IMR-90 (cell line): ENCODE measurements at regions not wholly inside any gene's neighbourhood (a gene's known extent, or its start where the extent isn't known, plus 50 kb on each side); places are given as distances from the start of the nearest gene placed in this dataset.

Source experiments
- ATAC-seq: fragments of 200-7000 bp; cut with Tn5 transposase; 2 replicates; pipeline ENCODE4 v1.9.1; 2020; ENCODE audit warnings: low read depth, mild to moderate bottlenecking, moderate library complexity
- BruUV-seq: library from RNA; stranded (reverse); fragments of 400-500 nt; replicated peaks from 2 replicates; lab custom pipeline; 2021; lab: Mats Ljungman, UMichigan
- CTCF ChIA-PET: fragments of 300-600 bp; formaldehyde crosslinking; extraction: SDS; loops from one replicate; lab custom pipeline; 2021; ENCODE audit warnings: antibody characterized with exemption; lab: Yijun Ruan, JAX
- POLR2A ChIA-PET: fragments of 300-600 bp; sonication (Branson Sonifier 250); formaldehyde crosslinking; loops from one replicate; lab custom pipeline; 2022; ENCODE audit warnings: antibody characterized with exemption; ENCODE audit not compliant: unreplicated experiment; lab: Charles Lee
- DNase-seq: peaks from one replicate; pipeline ENCODE4 v3.0.0; 2013
- H2AFZ ChIP-seq: replicated peaks from 2 replicates; pipeline ENCODE3; 2013; ENCODE audit warnings: low read length, mild to moderate bottlenecking; ENCODE audit not compliant: poor library complexity
- H2AK5ac ChIP-seq: 2 replicates; pipeline ENCODE4 v1.6.1; 2013; ENCODE audit warnings: low read depth, low read length, inconsistent platforms
- H2AK9ac ChIP-seq: replicated peaks from 2 replicates; pipeline ENCODE3; 2013; ENCODE audit warnings: mild to moderate bottlenecking, low read depth, low read length, moderate library complexity; ENCODE audit not compliant: poor library complexity
- H2BK120ac ChIP-seq: 2 replicates; pipeline ENCODE4 v1.6.1; 2013; ENCODE audit warnings: low read depth, low read length, inconsistent platforms
- H2BK15ac ChIP-seq: 3 replicates; pipeline ENCODE4 v1.6.1; 2013; ENCODE audit warnings: low read depth, low read length, inconsistent platforms
- H2BK20ac ChIP-seq: 2 replicates; pipeline ENCODE4 v1.6.1; 2013; ENCODE audit warnings: low read depth, mild to moderate bottlenecking, inconsistent platforms, low read length, moderate library complexity
- H2BK5ac ChIP-seq: 2 replicates; pipeline ENCODE4 v1.6.1; 2013; ENCODE audit warnings: mild to moderate bottlenecking, low read depth, low read length, inconsistent platforms; ENCODE audit not compliant: poor library complexity, severe bottlenecking
- H3K14ac ChIP-seq: replicated peaks from 2 replicates; pipeline ENCODE4 v1.6.1; 2013; ENCODE audit warnings: low read depth, low read length, inconsistent platforms
- H3K18ac ChIP-seq: 2 replicates; pipeline ENCODE4 v1.6.1; 2013; ENCODE audit warnings: low read depth, low read length, control low read depth
- H3K23ac ChIP-seq: 2 replicates; pipeline ENCODE4 v1.6.1; 2013; ENCODE audit warnings: low read depth, low read length, inconsistent platforms
- H3K27ac ChIP-seq: 2 replicates; pipeline ENCODE4 v1.5.1; 2013; ENCODE audit warnings: mild to moderate bottlenecking, control low read depth, low read length; ENCODE audit not compliant: insufficient read depth
- H3K27me3 ChIP-seq: 2 replicates; pipeline ENCODE4 v1.6.1; 2013; ENCODE audit warnings: low read length; ENCODE audit not compliant: control insufficient read depth, insufficient read depth
- H3K36me3 ChIP-seq: 2 replicates; pipeline ENCODE4 v1.6.1; 2013; ENCODE audit warnings: low read length, mixed read lengths; ENCODE audit not compliant: control insufficient read depth, insufficient read depth
- H3K4ac ChIP-seq: 2 replicates; pipeline ENCODE4 v1.6.1; 2013; ENCODE audit warnings: low read depth, low read length, inconsistent platforms
- H3K4me1 ChIP-seq: 2 replicates; pipeline ENCODE4 v1.6.1; 2013; ENCODE audit warnings: low read length, mixed read lengths; ENCODE audit not compliant: control insufficient read depth, insufficient read depth
- H3K4me2 ChIP-seq: 2 replicates; pipeline ENCODE4 v1.6.1; 2013; ENCODE audit warnings: low read depth, mild to moderate bottlenecking, control low read depth, low read length, moderate library complexity
- H3K4me3 ChIP-seq: 2 replicates; pipeline ENCODE4 v1.5.1; 2013; ENCODE audit warnings: low read depth, mild to moderate bottlenecking, control low read depth, low read length, moderate library complexity; ENCODE audit not compliant: insufficient read depth
- H3K56ac ChIP-seq: 2 replicates; pipeline ENCODE4 v1.6.1; 2013; ENCODE audit warnings: low read length, inconsistent platforms; ENCODE audit not compliant: insufficient read depth; ENCODE audit errors: extremely low read depth
- H3K79me1 ChIP-seq, 2 experiments: 2 replicates each; pipeline ENCODE4 v1.6.1; 2013; ENCODE audit warnings: low read length in 2 of 2, inconsistent platforms in 1 of 2, low read depth in 1 of 2
- H3K9ac ChIP-seq: 2 replicates; pipeline ENCODE4 v1.6.1; 2013; ENCODE audit warnings: low read depth, low read length, control low read depth
- H3K9me1 ChIP-seq: 2 replicates; pipeline ENCODE4 v1.6.1; 2013; ENCODE audit warnings: low read length, inconsistent platforms; ENCODE audit not compliant: insufficient read depth
- H3K9me3 ChIP-seq: 2 replicates; pipeline ENCODE4 v1.6.1; 2013; ENCODE audit warnings: low read length; ENCODE audit not compliant: control insufficient read depth, insufficient read depth
- H4K20me1 ChIP-seq: 2 replicates; pipeline ENCODE4 v1.6.1; 2013; ENCODE audit warnings: low read length, inconsistent platforms; ENCODE audit not compliant: insufficient read depth
- H4K5ac ChIP-seq: 2 replicates; pipeline ENCODE4 v1.6.1; 2013; ENCODE audit warnings: mild to moderate bottlenecking, low read depth, low read length, control low read depth
- H4K8ac ChIP-seq, 2 experiments: 2 replicates each; pipeline ENCODE4 v1.6.1; 2013; ENCODE audit warnings: low read depth in 2 of 2, low read length in 2 of 2, control low read depth in 1 of 2, inconsistent platforms in 1 of 2
- H4K91ac ChIP-seq: 2 replicates; pipeline ENCODE4 v1.6.1; 2013; ENCODE audit warnings: low read depth, low read length, inconsistent platforms; ENCODE audit not compliant: insufficient read depth
- CHD1 ChIP-seq: IDR thresholded peaks from 2 replicates; pipeline ENCODE4 v1.6.1; 2012; ENCODE audit warnings: low read depth, low read length, improper control_type of control experiment
- FOS ChIP-seq: fragments of 150-350 bp; IDR thresholded peaks from 2 replicates; pipeline ENCODE4 v1.6.1; 2016; ENCODE audit warnings: low read depth, low read length
- MAZ ChIP-seq: IDR thresholded peaks from 2 replicates; pipeline ENCODE4 v1.6.1; 2012; ENCODE audit warnings: low read depth, mild to moderate bottlenecking, low read length, improper control_type of control experiment, moderate library complexity, borderline replicate concordance
- MXI1 ChIP-seq: IDR thresholded peaks from 2 replicates; pipeline ENCODE4 v1.6.1; 2012; ENCODE audit warnings: low read depth, mild to moderate bottlenecking, low read length, moderate library complexity, borderline replicate concordance
- POLR2A ChIP-seq: IDR thresholded peaks from 2 replicates; pipeline ENCODE4 v1.6.1; 2012; ENCODE audit warnings: mild to moderate bottlenecking, low read depth, low read length
- WGBS, 2 experiments: methylation state at CpG; one replicate each; pipeline versions ENCODE4 v1.1.5 to v1.1.7; 2013; ENCODE audit warnings: missing lambda C conversion rate in 2 of 2; ENCODE audit not compliant: insufficient read length in 1 of 2; ENCODE audit errors: extremely low coverage in 2 of 2; 5-methylcytosine and 5-hydroxymethylcytosine counted together
- dilution Hi-C: fragments of 300-500 bp; cut with HindIII; formaldehyde crosslinking; loops from one replicate; pipeline ENCODE4 v1.14.3; 2018; ENCODE audit warnings: low sequenced_read_pairs; ENCODE audit not compliant: unreplicated experiment
- in situ Hi-C: fragments of 300-500 bp; cut with MboI; formaldehyde crosslinking; loops from 3 replicates; pipeline ENCODE4 v1.14.3; 2019; ENCODE audit warnings: low sequenced_read_pairs, inconsistent platforms, mixed read lengths
- intact Hi-C: fragments of 100-400 bp; cut with micrococcal nuclease; formaldehyde crosslinking; loops from 2 replicates; pipeline ENCODE4 v1.10.0; 2022
- TF ChIP-seq, protein P1 (sequence below): conservative IDR thresholded peaks from 2 replicates; pipeline ENCODE4 v1.5.1; 2012; ENCODE audit warnings: mild to moderate bottlenecking, low read depth, low read length, improper control_type of control experiment
- TF ChIP-seq, protein P2 (sequence below): fragments of 150-350 bp; IDR thresholded peaks from 2 replicates; pipeline ENCODE4 v1.6.1; 2017; ENCODE audit warnings: mild to moderate bottlenecking, antibody characterized with exemption, low read length, low read depth

GRCh38 chr9:26755476-26755875, 137.1 kb downstream of the CAAP1 start:
- DNase-seq (no peak), ATAC-seq (no peak)
- Histone ChIP-seq H3K4me3 (no peak overlapping the region), H3K14ac (no peak overlapping the region), H2AK5ac (no peak overlapping the region), H3K56ac (no peak overlapping the region), H2BK120ac (no peak overlapping the region), H3K9ac (no peak overlapping the region), H3K4ac (no peak overlapping the region), H4K20me1 (no peaks in the 10 kb centered on the region), H2BK20ac (no peak overlapping the region), H2AFZ (no peak overlapping the region), H3K4me2 (no peak overlapping the region), H2BK15ac (no peak overlapping the region), H4K8ac (no peak overlapping the region), H3K27ac (no peak overlapping the region), H2AK9ac (no peak overlapping the region), H3K18ac (no peak overlapping the region), H3K79me1 (no peaks in the 10 kb centered on the region), H3K27me3 (no peaks in the 10 kb centered on the region; the same call in 1 of the 2 replicates), H3K23ac (no peak overlapping the region), H2BK5ac (no peak overlapping the region), H3K9me3 (no peaks in the 10 kb centered on the region), H4K5ac (no peak overlapping the region), H3K9me1 (no peaks in the 10 kb centered on the region), H4K91ac (no peak overlapping the region), H3K36me3 (no peaks in the 10 kb centered on the region), H3K4me1 (no peaks in the 10 kb centered on the region)
- TF ChIP-seq POLR2A: no peak
- TF ChIP-seq, protein P1, sequence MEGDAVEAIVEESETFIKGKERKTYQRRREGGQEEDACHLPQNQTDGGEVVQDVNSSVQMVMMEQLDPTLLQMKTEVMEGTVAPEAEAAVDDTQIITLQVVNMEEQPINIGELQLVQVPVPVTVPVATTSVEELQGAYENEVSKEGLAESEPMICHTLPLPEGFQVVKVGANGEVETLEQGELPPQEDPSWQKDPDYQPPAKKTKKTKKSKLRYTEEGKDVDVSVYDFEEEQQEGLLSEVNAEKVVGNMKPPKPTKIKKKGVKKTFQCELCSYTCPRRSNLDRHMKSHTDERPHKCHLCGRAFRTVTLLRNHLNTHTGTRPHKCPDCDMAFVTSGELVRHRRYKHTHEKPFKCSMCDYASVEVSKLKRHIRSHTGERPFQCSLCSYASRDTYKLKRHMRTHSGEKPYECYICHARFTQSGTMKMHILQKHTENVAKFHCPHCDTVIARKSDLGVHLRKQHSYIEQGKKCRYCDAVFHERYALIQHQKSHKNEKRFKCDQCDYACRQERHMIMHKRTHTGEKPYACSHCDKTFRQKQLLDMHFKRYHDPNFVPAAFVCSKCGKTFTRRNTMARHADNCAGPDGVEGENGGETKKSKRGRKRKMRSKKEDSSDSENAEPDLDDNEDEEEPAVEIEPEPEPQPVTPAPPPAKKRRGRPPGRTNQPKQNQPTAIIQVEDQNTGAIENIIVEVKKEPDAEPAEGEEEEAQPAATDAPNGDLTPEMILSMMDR: no peak
- TF ChIP-seq MXI1: no peak
- TF ChIP-seq, protein P2, sequence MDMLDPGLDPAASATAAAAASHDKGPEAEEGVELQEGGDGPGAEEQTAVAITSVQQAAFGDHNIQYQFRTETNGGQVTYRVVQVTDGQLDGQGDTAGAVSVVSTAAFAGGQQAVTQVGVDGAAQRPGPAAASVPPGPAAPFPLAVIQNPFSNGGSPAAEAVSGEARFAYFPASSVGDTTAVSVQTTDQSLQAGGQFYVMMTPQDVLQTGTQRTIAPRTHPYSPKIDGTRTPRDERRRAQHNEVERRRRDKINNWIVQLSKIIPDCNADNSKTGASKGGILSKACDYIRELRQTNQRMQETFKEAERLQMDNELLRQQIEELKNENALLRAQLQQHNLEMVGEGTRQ: no peak
- TF ChIP-seq CHD1: no peak
- no peak for TF ChIP-seq FOS
- TF ChIP-seq MAZ: no peak
- in situ Hi-C loops: no loop called here
- dilution Hi-C loops: no loop called here
- WGBS, 2 experiments: no CpG with 5 or more reads among the region's 2 CpGs
- ChIA-PET POLR2A (no interaction called here), CTCF (interaction anchor here (0.6 kb wide), 1 partner anchor 147 kb away, joined by 3 read pairs; no protein-coding TSS in a partner anchor)
- intact Hi-C loops: no loop called here
- no TSS peak for BruUV-seq
